Astrocyte (in vitro differentiated cells and primary cell): ENCODE measurements at regions not wholly inside any gene's neighbourhood (a gene's known extent, or its start where the extent isn't known, plus 50 kb on each side); places are given as distances from the start of the nearest gene placed in this dataset.

Source experiments
- DNase-seq: peaks from one replicate; pipeline ENCODE4 v3.0.0-alpha.2; 2010; ENCODE audit warnings: low read depth
- FAIRE-seq: peaks from 2 replicates; lab custom pipeline; 2011; peaks lifted over from hg19 to GRCh38; lab: Jason Lieb, UNC
- H2AFZ ChIP-seq: 2 replicates; pipeline ENCODE4 v1.6.0; 2012; ENCODE audit warnings: low read depth, low read length, inconsistent platforms
- H3K27ac ChIP-seq: 2 replicates; pipeline ENCODE4 v1.5.1; 2011; ENCODE audit warnings: low read depth, low read length, inconsistent platforms
- H3K27me3 ChIP-seq: 2 replicates; pipeline ENCODE4 v1.6.0; 2011; ENCODE audit warnings: low read length, inconsistent platforms; ENCODE audit not compliant: insufficient read depth
- H3K36me3 ChIP-seq: 2 replicates; pipeline ENCODE4 v1.5.1; 2011; ENCODE audit warnings: low read length, inconsistent platforms; ENCODE audit not compliant: insufficient read depth
- H3K4me1 ChIP-seq: 2 replicates; pipeline ENCODE4 v1.5.1; 2011; ENCODE audit warnings: low read length, inconsistent platforms; ENCODE audit not compliant: insufficient read depth
- H3K4me2 ChIP-seq: 2 replicates; pipeline ENCODE4 v1.6.0; 2012; ENCODE audit warnings: low read length, inconsistent platforms
- H3K4me3 ChIP-seq: 2 replicates; pipeline ENCODE4 v1.5.1; 2011; ENCODE audit warnings: low read depth, mild to moderate bottlenecking, low read length, inconsistent platforms; ENCODE audit not compliant: insufficient read depth
- H3K79me2 ChIP-seq: 2 replicates; pipeline ENCODE4 v1.6.0; 2012; ENCODE audit warnings: mild to moderate bottlenecking, low read length, inconsistent platforms; ENCODE audit not compliant: insufficient read depth
- H3K9ac ChIP-seq: 2 replicates; pipeline ENCODE4 v1.6.0; 2012; ENCODE audit warnings: mild to moderate bottlenecking, low read length, inconsistent platforms
- H3K9me3 ChIP-seq: 2 replicates; pipeline ENCODE4 v1.5.1; 2012; ENCODE audit warnings: low read depth, mild to moderate bottlenecking, low read length, inconsistent platforms; ENCODE audit not compliant: insufficient read depth
- H4K20me1 ChIP-seq: 2 replicates; pipeline ENCODE4 v1.6.0; 2012; ENCODE audit warnings: low read length, inconsistent platforms; ENCODE audit not compliant: insufficient read depth
- H3K27ac Mint-ChIP-seq: one replicate; pipeline ENCODE4 v1.8.0; 2021; ENCODE audit warnings: mild to moderate bottlenecking, mixed read lengths; ENCODE audit not compliant: unreplicated experiment
- H3K27me3 Mint-ChIP-seq: one replicate; pipeline ENCODE4 v1.8.0; 2021; ENCODE audit warnings: low read depth, mixed read lengths; ENCODE audit not compliant: unreplicated experiment
- H3K36me3 Mint-ChIP-seq: one replicate; pipeline ENCODE4 v1.8.0; 2021; ENCODE audit warnings: low read depth, mixed read lengths; ENCODE audit not compliant: unreplicated experiment
- H3K4me1 Mint-ChIP-seq: one replicate; pipeline ENCODE4 v1.8.0; 2021; ENCODE audit warnings: low read depth, mixed read lengths; ENCODE audit not compliant: unreplicated experiment
- H3K4me3 Mint-ChIP-seq: one replicate; pipeline ENCODE4 v1.8.0; 2021; ENCODE audit warnings: mild to moderate bottlenecking, moderate library complexity, mixed read lengths; ENCODE audit not compliant: unreplicated experiment
- H3K9me3 Mint-ChIP-seq: one replicate; pipeline ENCODE4 v1.8.0; 2021; ENCODE audit warnings: mild to moderate bottlenecking, mixed read lengths; ENCODE audit not compliant: unreplicated experiment
- CTCF ChIP-seq: IDR thresholded peaks from 2 replicates; pipeline ENCODE4 v1.5.1; 2011; ENCODE audit warnings: low read depth, mild to moderate bottlenecking, inconsistent platforms, low read length, moderate library complexity; ENCODE audit not compliant: insufficient read depth
- EZH2 ChIP-seq: IDR thresholded peaks from 2 replicates; pipeline ENCODE4 v1.6.1; 2012; ENCODE audit warnings: mild to moderate bottlenecking, low read length, inconsistent platforms; ENCODE audit not compliant: insufficient read depth

DNA sequence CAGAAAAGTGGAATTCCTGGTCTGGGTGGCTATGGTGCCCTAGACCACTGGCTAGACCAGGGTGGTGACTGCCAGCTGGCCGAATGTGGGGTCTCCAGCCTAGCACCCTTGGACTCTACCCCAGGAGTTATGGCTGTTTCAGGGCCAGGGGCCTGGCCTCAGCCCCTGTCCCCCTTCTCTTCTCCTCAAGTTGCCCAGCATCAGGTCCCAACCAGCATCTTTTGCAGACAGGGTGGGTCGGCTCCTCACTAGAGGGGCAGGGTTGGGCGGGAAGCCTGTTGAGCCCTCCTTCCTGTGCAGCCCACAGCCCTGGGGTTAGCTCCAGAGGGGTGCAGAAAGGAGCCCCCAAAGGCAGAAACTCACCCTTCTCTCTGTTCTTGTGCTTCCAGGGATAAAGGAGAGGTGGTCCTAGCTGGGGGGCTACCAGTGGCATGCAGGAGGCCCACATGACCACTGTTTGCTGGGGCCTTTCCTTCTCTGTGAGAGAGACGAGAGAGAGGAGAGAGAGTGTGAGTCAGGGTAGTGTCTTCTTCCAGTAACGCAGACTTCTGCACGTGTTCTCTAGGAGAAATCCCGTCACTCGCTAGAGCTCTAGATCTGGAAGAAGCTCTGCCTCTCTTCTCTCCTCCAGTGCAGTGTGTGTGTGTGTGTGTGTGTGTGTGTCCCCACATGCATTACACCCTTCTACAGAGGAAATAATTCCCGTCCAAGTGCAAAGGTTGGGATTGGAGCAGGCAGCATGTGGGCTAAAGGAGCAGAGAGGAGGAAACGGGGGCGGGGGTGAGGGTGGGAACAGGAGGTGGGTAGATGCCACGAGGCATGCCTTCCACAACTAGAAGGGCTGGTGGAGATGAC lies 209.4 kb downstream of the SEC14L1 start:
- Histone ChIP-seq H3K79me2 (peaks cover 77% of the 10 kb centered on the region), H3K9me3 (no peaks in the 10 kb centered on the region), H3K27ac (no peak overlapping the region), H3K27me3 (no peaks in the 10 kb centered on the region), H3K4me2 (peak overlapping the region; percentile 11), H3K36me3 (no peaks in the 10 kb centered on the region), H2AFZ (no peak overlapping the region), H4K20me1 (peaks cover 75% of the 10 kb centered on the region), H3K9ac (no peak overlapping the region), H3K4me3 (no peak overlapping the region), H3K4me1 (peaks cover 32% of the 10 kb centered on the region)
- Mint-ChIP-seq H3K9me3 (no peaks in the 10 kb centered on the region), H3K27me3 (no peaks in the 10 kb centered on the region), H3K4me1 (peaks cover 12% of the 10 kb centered on the region), H3K4me3 (no peak overlapping the region), H3K27ac (no peak overlapping the region), H3K36me3 (no peaks in the 10 kb centered on the region)
- FAIRE-seq (no peak), DNase-seq (peak; percentile 75)
- TF ChIP-seq EZH2 (no peak), CTCF (no peak)

DNA sequence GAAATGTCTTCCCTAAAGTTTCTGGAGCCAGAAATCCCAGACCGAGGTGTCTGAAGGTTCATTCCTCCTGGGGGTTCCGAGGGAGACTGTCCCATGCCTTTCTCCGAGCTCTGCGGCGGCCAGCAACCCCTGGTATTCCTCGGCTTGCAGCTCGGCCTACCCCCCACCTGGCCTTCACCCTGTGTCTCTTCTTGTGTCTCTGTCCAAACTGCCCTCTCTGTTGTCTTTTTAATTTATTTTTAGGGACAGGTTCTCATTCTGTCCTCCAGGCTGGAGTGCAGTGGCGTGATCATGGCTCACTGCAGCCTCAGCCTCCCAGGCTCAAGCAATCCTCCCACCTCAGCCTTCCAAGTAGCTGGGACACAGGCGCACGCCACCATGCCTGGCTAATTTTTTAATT lies 211.7 kb downstream of the SEC14L1 start:
- H3K4me1 Mint-ChIP-seq, result peaks cover 12% of the 10 kb centered on the region
- TF ChIP-seq EZH2 (no peak), CTCF (no peak)
- no peaks in the 10 kb centered on the region for H3K9me3 ChIP-seq
- H3K27ac Mint-ChIP-seq, result no peak overlapping the region
- no peak overlapping the region for H3K4me2 ChIP-seq
- peaks cover 33% of the 10 kb centered on the region for H3K4me1 ChIP-seq
- H3K79me2 ChIP-seq, result peaks cover 62% of the 10 kb centered on the region
- DNase-seq (no peak), FAIRE-seq (no peak)
- no peak overlapping the region for H3K27ac ChIP-seq
- H3K36me3 Mint-ChIP-seq, result peaks cover 2% of the 10 kb centered on the region
- H3K27me3 Mint-ChIP-seq, result no peaks in the 10 kb centered on the region
- H2AFZ ChIP-seq, result no peak overlapping the region
- H3K4me3 Mint-ChIP-seq, result no peak overlapping the region
- no peak overlapping the region for H3K4me3 ChIP-seq
- H4K20me1 ChIP-seq, result peaks cover 79% of the 10 kb centered on the region
- H3K27me3 ChIP-seq, result no peaks in the 10 kb centered on the region
- peaks cover 4% of the 10 kb centered on the region for H3K9me3 Mint-ChIP-seq
- H3K9ac ChIP-seq, result no peak overlapping the region
- no peaks in the 10 kb centered on the region for H3K36me3 ChIP-seq

GRCh38 chr17:77352996-77353395 lies 212.2 kb downstream of the SEC14L1 start:
- Histone ChIP-seq H3K9ac (no peak overlapping the region), H3K4me3 (no peak overlapping the region), H3K79me2 (peaks cover 62% of the 10 kb centered on the region), H3K4me2 (no peak overlapping the region), H3K9me3 (no peaks in the 10 kb centered on the region), H3K27ac (no peak overlapping the region), H4K20me1 (peaks cover 79% of the 10 kb centered on the region), H3K36me3 (no peaks in the 10 kb centered on the region), H3K27me3 (no peaks in the 10 kb centered on the region), H3K4me1 (peaks cover 33% of the 10 kb centered on the region), H2AFZ (no peak overlapping the region)
- DNase-seq, result no peak
- TF ChIP-seq CTCF, result no peak
- no peak for TF ChIP-seq EZH2
- peaks cover 3% of the 10 kb centered on the region for H3K36me3 Mint-ChIP-seq
- no peak overlapping the region for H3K27ac Mint-ChIP-seq
- H3K4me3 Mint-ChIP-seq, result no peak overlapping the region
- H3K4me1 Mint-ChIP-seq, result peaks cover 12% of the 10 kb centered on the region
- H3K9me3 Mint-ChIP-seq, result peaks cover 4% of the 10 kb centered on the region
- no peaks in the 10 kb centered on the region for H3K27me3 Mint-ChIP-seq
- FAIRE-seq, result no peak
